ENCODE measurements at regions not wholly inside any gene's neighbourhood (a gene's known extent, or its start where the extent isn't known, plus 50 kb on each side); places are given as distances from the start of the nearest gene placed in this dataset.

DNA sequence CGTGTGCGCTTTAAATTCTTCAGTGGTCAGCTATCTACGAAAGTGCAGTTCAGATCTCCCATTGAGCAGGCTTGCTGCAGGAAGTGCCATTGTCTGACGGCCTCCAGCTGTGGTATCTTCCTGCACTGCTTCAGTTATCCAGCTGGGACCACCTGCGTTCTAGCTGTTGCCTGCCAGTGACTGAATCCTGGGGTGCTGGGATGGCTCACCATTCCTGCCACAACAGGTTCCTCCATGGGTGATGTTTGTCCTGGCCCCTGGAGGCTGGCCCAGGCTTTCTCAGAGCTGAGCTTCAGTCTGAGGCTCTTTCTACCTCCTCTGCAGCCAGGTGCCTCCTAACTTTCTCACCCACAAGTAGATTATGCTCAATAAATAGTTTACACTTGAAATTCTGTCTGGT, 498.5 kb upstream of the HS6ST1 start:
- H3K27me3 ChIP-seq (ENCODE audit: insufficient read depth, low read depth): no peaks in the 10 kb centered on the region
- H3K4me2 ChIP-seq: no peak overlapping the region
- no peak overlapping the region for H2AFZ ChIP-seq (ENCODE audit: low read depth)

DNA sequence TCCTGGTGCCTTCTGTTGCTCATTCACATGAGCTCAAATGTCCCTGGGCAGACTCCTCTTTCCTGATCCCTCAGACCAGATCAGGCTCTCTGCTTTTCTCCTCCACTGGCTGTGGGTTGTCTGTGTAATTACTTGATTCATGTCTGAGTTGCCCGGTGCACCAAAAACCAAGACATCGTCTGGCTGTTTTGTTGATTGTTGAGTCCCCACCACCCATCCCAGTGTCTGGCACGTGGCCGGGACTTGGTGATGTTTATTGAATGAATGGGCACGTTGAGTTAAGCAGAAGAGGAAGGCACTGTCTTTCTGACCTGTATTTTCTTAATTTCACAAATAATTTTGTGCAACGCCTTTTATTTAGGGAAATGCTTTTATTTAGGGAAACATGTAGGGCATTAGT, 499.1 kb upstream of the HS6ST1 start:
- Histone ChIP-seq H3K36me3 (ENCODE audit: insufficient read depth) (no peaks in the 10 kb centered on the region), H3K4me1 (ENCODE audit: low read depth, poor library complexity, severe bottlenecking) (no peaks in the 10 kb centered on the region), H3K9ac (no peak overlapping the region), H3K27me3 (ENCODE audit: insufficient read depth, low read depth) (no peaks in the 10 kb centered on the region), H3K4me2 (no peak overlapping the region), H2AFZ (ENCODE audit: low read depth) (no peak overlapping the region), H3K27ac (no peak overlapping the region), H3K79me2 (ENCODE audit: insufficient read depth, low read depth) (no peaks in the 10 kb centered on the region), H4K20me1 (ENCODE audit: insufficient read depth) (no peaks in the 10 kb centered on the region), H3K4me3 (IDR thresholded peaks at IDR 0.05; ENCODE audit: insufficient read depth, low read depth, low read length) (no peak overlapping the region)
- TF ChIP-seq, protein P1, sequence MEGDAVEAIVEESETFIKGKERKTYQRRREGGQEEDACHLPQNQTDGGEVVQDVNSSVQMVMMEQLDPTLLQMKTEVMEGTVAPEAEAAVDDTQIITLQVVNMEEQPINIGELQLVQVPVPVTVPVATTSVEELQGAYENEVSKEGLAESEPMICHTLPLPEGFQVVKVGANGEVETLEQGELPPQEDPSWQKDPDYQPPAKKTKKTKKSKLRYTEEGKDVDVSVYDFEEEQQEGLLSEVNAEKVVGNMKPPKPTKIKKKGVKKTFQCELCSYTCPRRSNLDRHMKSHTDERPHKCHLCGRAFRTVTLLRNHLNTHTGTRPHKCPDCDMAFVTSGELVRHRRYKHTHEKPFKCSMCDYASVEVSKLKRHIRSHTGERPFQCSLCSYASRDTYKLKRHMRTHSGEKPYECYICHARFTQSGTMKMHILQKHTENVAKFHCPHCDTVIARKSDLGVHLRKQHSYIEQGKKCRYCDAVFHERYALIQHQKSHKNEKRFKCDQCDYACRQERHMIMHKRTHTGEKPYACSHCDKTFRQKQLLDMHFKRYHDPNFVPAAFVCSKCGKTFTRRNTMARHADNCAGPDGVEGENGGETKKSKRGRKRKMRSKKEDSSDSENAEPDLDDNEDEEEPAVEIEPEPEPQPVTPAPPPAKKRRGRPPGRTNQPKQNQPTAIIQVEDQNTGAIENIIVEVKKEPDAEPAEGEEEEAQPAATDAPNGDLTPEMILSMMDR (conservative IDR thresholded peaks at IDR 0.05; ENCODE audit: low read depth, low read length): no peak

More for the DNA sequence above, 498.5 kb upstream of the HS6ST1 start:
- H3K9ac ChIP-seq: no peak overlapping the region
- no peaks in the 10 kb centered on the region for H3K36me3 ChIP-seq (ENCODE audit: insufficient read depth)
- no peaks in the 10 kb centered on the region for H3K79me2 ChIP-seq (ENCODE audit: insufficient read depth, low read depth)
- TF ChIP-seq, protein P1 (conservative IDR thresholded peaks at IDR 0.05; ENCODE audit: low read depth, low read length): no peak
- H3K4me1 ChIP-seq (ENCODE audit: low read depth, poor library complexity, severe bottlenecking): no peaks in the 10 kb centered on the region
- no peaks in the 10 kb centered on the region for H4K20me1 ChIP-seq (ENCODE audit: insufficient read depth)
- H3K4me3 ChIP-seq (IDR thresholded peaks at IDR 0.05; ENCODE audit: insufficient read depth, low read depth, low read length): no peak overlapping the region
- H3K27ac ChIP-seq: no peak overlapping the region

- no peaks in the 10 kb centered on the region for H4K20me1 ChIP-seq (ENCODE audit: insufficient read depth)
- no peaks in the 10 kb centered on the region for H3K79me2 ChIP-seq (ENCODE audit: insufficient read depth, low read depth)
- H3K4me2 ChIP-seq: no peak overlapping the region
- no peak overlapping the region for H2AFZ ChIP-seq (ENCODE audit: low read depth)
- TF ChIP-seq, protein P1 (conservative IDR thresholded peaks at IDR 0.05; ENCODE audit: low read depth, low read length): no peak
- H3K36me3 ChIP-seq (ENCODE audit: insufficient read depth): no peaks in the 10 kb centered on the region
- no peak overlapping the region for H3K4me3 ChIP-seq (IDR thresholded peaks at IDR 0.05; ENCODE audit: insufficient read depth, low read depth, low read length)
- H3K9ac ChIP-seq: no peak overlapping the region
- no peaks in the 10 kb centered on the region for H3K27me3 ChIP-seq (ENCODE audit: insufficient read depth, low read depth)
- no peaks in the 10 kb centered on the region for H3K4me1 ChIP-seq (ENCODE audit: low read depth, poor library complexity, severe bottlenecking)
- H3K27ac ChIP-seq: no peak overlapping the region
These were observed 499.6 kb upstream of the HS6ST1 start for GRCh38 chr2:128818248-128818647.

GRCh38 chr2:128818704-128819491, 500.2 kb upstream of the HS6ST1 start:
- Histone ChIP-seq H3K79me2 (ENCODE audit: insufficient read depth, low read depth) (no peaks in the 10 kb centered on the region), H3K9ac (no peak overlapping the region), H3K27ac (no peak overlapping the region), H3K4me1 (ENCODE audit: low read depth, poor library complexity, severe bottlenecking) (no peaks in the 10 kb centered on the region), H3K27me3 (ENCODE audit: insufficient read depth, low read depth) (no peaks in the 10 kb centered on the region), H3K4me2 (no peak overlapping the region), H3K36me3 (ENCODE audit: insufficient read depth) (no peaks in the 10 kb centered on the region), H3K4me3 (IDR thresholded peaks at IDR 0.05; ENCODE audit: insufficient read depth, low read depth, low read length) (no peak overlapping the region), H4K20me1 (ENCODE audit: insufficient read depth) (no peaks in the 10 kb centered on the region), H2AFZ (ENCODE audit: low read depth) (no peak overlapping the region)
- TF ChIP-seq, protein P1 (conservative IDR thresholded peaks at IDR 0.05; ENCODE audit: low read depth, low read length): no peak

Measured in KMS-11 (cell line).